GM21528 (cell line): ENCODE measurements at regions not wholly inside any gene's neighbourhood (a gene's known extent, or its start where the extent isn't known, plus 50 kb on each side); places are given as distances from the start of the nearest gene placed in this dataset.
"Not testable (repeated sequence)": the region's sequence is repeated elsewhere in the genome, so short reads cannot be mapped to it uniquely, and the experiment has no call there.

Experiments
- ATAC-seq: cut with Tn5 transposase; IDR thresholded peaks from one replicate; pipeline ENCODE4 v1.9.1; 2021; ENCODE audit warnings: mild to moderate bottlenecking, moderate library complexity; ENCODE audit not compliant: unreplicated experiment, low FRiP score

DNA sequence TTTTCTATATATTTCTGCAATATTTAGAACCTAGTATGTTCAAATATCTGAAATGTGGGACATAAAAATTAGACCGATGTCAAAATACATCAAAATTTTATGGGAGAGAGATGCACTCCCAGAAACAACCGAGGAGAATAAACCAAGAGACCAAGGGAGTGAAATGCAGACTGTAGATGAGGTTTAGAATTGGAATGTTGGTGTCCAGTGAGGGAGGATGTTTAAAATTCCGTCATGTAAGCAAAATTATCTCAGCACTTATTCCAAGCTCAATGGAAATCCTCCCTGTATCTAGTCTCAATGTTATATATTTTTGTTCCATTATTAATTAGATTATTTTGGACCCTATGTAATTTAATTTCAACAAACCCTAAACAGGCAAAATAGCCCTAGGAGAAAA, 61.9 kb upstream of the MAGI2 start:
- no peak for ATAC-seq

DNA sequence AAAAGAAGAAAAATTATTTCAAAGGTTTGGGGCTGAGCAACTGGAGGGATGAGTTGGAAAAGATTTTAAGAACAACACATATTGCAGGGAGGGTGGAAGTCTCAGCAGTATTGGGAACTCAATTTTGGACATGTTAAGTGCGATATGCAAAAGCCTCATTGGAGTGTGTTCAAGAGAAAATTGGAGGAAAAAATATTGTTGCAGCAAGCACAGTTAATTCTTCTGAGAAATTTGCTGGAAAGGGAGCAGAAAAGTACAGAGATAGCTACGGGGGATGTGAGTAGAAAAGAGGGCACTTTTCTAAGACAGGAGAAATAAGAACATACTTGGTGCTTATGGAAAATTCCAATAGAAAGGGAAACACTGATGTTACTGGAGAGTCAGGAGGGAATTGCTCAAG, 59.8 kb upstream of the MAGI2 start:
- no peak for ATAC-seq

DNA sequence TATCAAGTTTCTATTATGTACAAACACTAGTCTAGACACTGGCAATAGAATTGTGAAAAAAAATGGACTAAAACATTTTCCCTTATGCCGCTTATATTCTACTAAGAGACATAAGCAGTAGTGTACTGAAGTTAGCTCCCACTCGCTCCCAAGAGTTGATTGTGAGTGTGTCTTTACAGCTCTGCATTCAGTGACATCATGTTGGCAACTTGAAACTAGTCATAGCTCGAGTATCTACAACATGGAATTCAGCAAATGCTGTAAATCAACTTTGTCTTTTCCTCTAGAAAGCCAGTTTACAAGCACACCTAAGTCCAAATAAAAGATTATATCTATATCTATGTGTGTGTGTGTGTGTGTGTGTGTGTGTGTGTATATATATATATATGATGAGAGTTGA, 58.8 kb upstream of the MAGI2 start:
- no peak for ATAC-seq

DNA sequence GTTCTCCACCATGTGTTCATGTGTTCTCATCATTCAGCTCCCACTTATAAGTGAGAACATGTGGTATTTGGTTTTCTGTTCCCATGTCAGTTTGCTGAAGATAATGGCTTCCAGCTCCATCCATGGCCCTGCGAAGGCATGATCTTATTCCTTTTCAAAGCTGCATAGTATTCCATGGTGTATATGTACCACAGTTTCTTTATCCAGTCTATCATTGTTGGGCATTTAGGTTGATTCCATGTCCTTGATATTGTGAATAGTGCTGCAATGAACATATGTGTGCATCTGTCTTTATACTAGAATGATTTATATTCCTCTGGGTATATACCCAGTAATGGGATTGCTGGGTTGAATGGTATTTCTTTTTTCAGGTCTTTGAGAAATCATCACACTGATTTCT, 57.6 kb upstream of the MAGI2 start:
- not testable (repeated sequence) for ATAC-seq

DNA sequence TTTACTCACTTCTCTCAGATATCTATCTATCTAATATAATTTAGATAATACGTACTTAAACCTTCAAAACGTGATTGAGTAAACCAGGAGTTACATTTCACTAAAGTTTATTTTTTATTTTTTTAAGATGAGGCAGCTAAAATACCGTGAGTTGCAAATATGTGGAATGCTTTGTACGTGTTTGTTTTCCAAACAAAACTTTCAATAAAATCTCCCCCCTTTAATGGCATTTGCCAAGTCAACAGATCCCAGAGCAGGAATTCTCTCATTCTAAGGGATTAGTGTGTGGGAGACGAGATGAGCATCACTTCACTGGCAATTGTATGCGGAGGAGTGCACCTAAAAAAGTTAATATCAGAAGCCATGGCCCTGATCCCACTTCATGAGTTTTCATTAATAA, 53.7 kb upstream of the MAGI2 start:
- ATAC-seq: no peak

DNA sequence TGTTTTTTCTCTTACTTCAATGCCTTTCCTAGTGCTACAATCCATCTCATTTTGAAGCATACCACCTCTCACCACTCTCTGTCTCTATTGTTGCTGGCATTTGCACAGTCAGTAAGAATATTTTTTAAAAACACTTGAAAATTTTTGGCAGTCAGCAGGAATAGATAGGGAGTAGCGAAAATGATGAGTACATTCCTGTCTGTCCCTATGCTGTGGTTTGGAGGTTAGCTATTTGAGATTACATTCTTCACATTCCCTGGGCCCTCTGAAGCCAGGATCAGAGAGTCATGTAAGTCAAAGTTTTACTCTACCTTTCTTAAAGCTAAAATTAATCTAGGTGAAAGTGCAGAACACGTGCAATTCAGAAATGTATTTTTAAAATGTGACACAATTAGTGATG, 53.0 kb upstream of the MAGI2 start:
- ATAC-seq: no peak

DNA sequence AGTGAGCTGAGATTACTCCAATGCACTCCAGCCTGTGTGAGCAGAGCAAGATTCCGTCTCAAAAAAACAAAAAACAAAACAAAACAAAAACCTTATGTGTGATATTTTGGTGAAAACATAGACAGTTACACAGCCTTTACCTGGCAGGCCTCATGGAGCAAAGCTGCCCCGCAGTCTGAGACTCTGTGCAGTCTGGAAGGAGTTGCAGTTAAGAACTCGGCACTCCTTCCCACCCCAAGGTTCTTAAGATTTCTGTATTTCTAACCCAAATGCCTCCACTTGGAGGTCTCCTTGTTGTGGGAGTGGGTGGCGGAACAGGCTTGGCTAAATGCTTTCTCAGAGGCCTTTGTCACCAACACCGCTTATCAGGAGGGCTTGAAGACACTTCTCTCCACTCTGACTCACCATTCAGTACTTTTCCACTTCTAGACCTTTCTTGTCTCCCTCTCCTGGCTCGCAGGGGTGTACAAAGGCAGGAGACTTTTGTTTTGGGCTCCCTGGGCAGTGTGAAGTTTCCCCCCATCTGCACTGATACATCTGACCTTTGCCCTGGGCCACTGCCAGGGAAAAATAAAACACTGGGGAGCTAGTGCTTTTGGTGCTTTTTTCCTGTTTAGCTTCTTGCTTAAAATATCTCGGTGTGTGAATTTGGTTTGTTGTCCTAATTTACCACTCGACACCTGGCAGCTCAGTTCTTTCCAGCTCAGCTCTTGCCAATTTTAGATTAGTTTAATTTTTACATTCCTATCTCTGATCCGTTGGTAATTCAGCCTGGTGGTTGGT, 51.3 kb upstream of the MAGI2 start:
- ATAC-seq: no peak
